ENCODE measurements at regions not wholly inside any gene's neighbourhood (a gene's known extent, or its start where the extent isn't known, plus 50 kb on each side); places are given as distances from the start of the nearest gene placed in this dataset.

GRCh38 chr7:34365611-34366010 lies 292.4 kb upstream of the NPSR1 start:
- H3K4ac ChIP-seq (ENCODE audit: low read depth, low read length), result no peak overlapping the region
- no peak overlapping the region for H2BK120ac ChIP-seq (ENCODE audit: low read depth, low read length)
- no peak overlapping the region for H3K4me2 ChIP-seq (ENCODE audit: low read depth, low read length)
- H2AK9ac ChIP-seq (replicated peaks; ENCODE audit: low read depth, low read length, poor library complexity), result no peak overlapping the region
- TF ChIP-seq NFE2L2 (IDR thresholded peaks at IDR 0.05; ENCODE audit: low read depth, low read length), result no peak
- intact Hi-C loops (cut with micrococcal nuclease), result no loop called here
- dilution Hi-C loops (cut with HindIII; ENCODE audit: low sequenced_read_pairs, unreplicated experiment), result no loop called here
- H3K27me3 ChIP-seq (ENCODE audit: control insufficient read depth, insufficient read depth, low read length), result no peaks in the 10 kb centered on the region; the same call in 1 of the 2 replicates
- no peaks in the 10 kb centered on the region for H3K4me1 ChIP-seq (ENCODE audit: control insufficient read depth, insufficient read depth, low read length)
- no TSS peak for BruUV-seq (replicated peaks)
- no peaks in the 10 kb centered on the region for H3K9me1 ChIP-seq (ENCODE audit: insufficient read depth, low read length)
- no peak overlapping the region for H3K18ac ChIP-seq (ENCODE audit: low read depth, low read length)
- ChIA-PET POLR2A (ENCODE audit: unreplicated experiment) (no interaction called here), CTCF (no interaction called here)
- H2AFZ ChIP-seq (replicated peaks; ENCODE audit: low read length, poor library complexity), result no peak overlapping the region
- ATAC-seq (ENCODE audit: low read depth) (no peak), DNase-seq (no peak)
- H3K4me3 ChIP-seq (ENCODE audit: insufficient read depth, low read depth, low read length), result no peak overlapping the region
- no peaks in the 10 kb centered on the region for H3K79me1 ChIP-seq (ENCODE audit: low read depth in 1 of 2, low read length in 2 of 2)
- H3K9me3 ChIP-seq (ENCODE audit: control insufficient read depth, insufficient read depth, low read length), result no peaks in the 10 kb centered on the region
- H4K20me1 ChIP-seq (ENCODE audit: insufficient read depth, low read length), result no peaks in the 10 kb centered on the region
- H3K14ac ChIP-seq (replicated peaks; ENCODE audit: low read depth, low read length), result no peak overlapping the region
- no peak overlapping the region for H2BK5ac ChIP-seq (ENCODE audit: low read depth, low read length, poor library complexity, severe bottlenecking)
- WGBS, 2 experiments (ENCODE audit: extremely low coverage in 2 of 2, insufficient read length in 1 of 2), result 92% methylated on average over 2 of the region's 5 CpGs; no CpG with 5 or more reads in 1 of the 2 experiments
- no peak overlapping the region for H2BK20ac ChIP-seq (ENCODE audit: low read depth, low read length)
- H3K56ac ChIP-seq (ENCODE audit: extremely low read depth, insufficient read depth, low read length), result no peak overlapping the region
- H4K8ac ChIP-seq (ENCODE audit: low read depth in 2 of 2, low read length in 2 of 2), result no peak overlapping the region
- H2AK5ac ChIP-seq (ENCODE audit: low read depth, low read length), result no peak overlapping the region
- H3K23ac ChIP-seq (ENCODE audit: low read depth, low read length), result no peak overlapping the region
- H4K5ac ChIP-seq (ENCODE audit: low read depth, low read length), result no peak overlapping the region
- no peak overlapping the region for H4K91ac ChIP-seq (ENCODE audit: insufficient read depth, low read depth, low read length)
- H3K9ac ChIP-seq (ENCODE audit: low read depth, low read length), result no peak overlapping the region
- no peaks in the 10 kb centered on the region for H3K36me3 ChIP-seq (ENCODE audit: control insufficient read depth, insufficient read depth, low read length)
- in situ Hi-C loops (cut with MboI; ENCODE audit: low sequenced_read_pairs), result no loop called here
- H3K27ac ChIP-seq (ENCODE audit: insufficient read depth, low read length), result no peak overlapping the region
- no peak overlapping the region for H2BK15ac ChIP-seq (ENCODE audit: low read depth, low read length)

All from IMR-90 (cell line).